HepG2 (cell line): ENCODE measurements at regions not wholly inside any gene's neighbourhood (a gene's known extent, or its start where the extent isn't known, plus 50 kb on each side); places are given as distances from the start of the nearest gene placed in this dataset.

ENCODE experiments used
- ATAC-seq: fragments of 200-7000 bp; cut with Tn5 transposase; 3 replicates; pipeline ENCODE4 v1.9.1; 2020; ENCODE audit warnings: mild to moderate bottlenecking, moderate library complexity
- BruUV-seq: library from RNA; stranded (reverse); fragments of 400-500 nt; replicated peaks from 2 replicates; lab custom pipeline; 2021; lab: Mats Ljungman, UMichigan
- CTCF ChIA-PET: fragments of 300-600 bp; formaldehyde crosslinking; extraction: SDS; loops from one replicate; lab custom pipeline; 2021; ENCODE audit warnings: low total read pairs, inconsistent platforms, low intra/inter-chr PET ratio; lab: Yijun Ruan, JAX
- POLR2A ChIA-PET: fragments of 350-600 bp; sonication (Branson Sonifier 250); formaldehyde crosslinking; loops from one replicate; lab custom pipeline; 2020; ENCODE audit warnings: antibody characterized with exemption, inconsistent platforms; lab: Yijun Ruan, JAX
- DNase-seq: peaks from one replicate; pipeline ENCODE4 v3.0.0-alpha.2; 2015; ENCODE audit warnings: low spot score
- FAIRE-seq: peaks from 3 replicates; lab custom pipeline; 2011; peaks lifted over from hg19 to GRCh38; lab: Jason Lieb, UNC
- H2AFZ ChIP-seq: one replicate; pipeline ENCODE4 v1.6.1; 2011; ENCODE audit warnings: low read length, inconsistent platforms
- H3K27ac ChIP-seq: fragments of 300-600 bp; 3 replicates; pipeline ENCODE4 v1.8.0; 2011; ENCODE audit warnings: mixed run types, mild to moderate bottlenecking, mixed read lengths, low read length, inconsistent platforms; ENCODE audit not compliant: insufficient read depth; ENCODE audit errors: extremely low read length
- H3K27me3 ChIP-seq, 2 experiments: fragments of 200-600 bp in 1 of 2; 2 replicates in 1 of 2; 3 replicates in 1 of 2; pipeline versions ENCODE4 v1.6.0 to v1.8.0; 2011; ENCODE audit warnings: low read length in 2 of 2, mild to moderate bottlenecking in 2 of 2, moderate library complexity in 2 of 2, inconsistent platforms in 1 of 2; ENCODE audit not compliant: insufficient read depth in 2 of 2, control insufficient read depth in 1 of 2
- H3K36me3 ChIP-seq, 2 experiments: fragments of 200-600 bp in 1 of 2; replicated peaks in 1 of 2; 2 replicates in 1 of 2; 3 replicates in 1 of 2; pipeline versions ENCODE4 v1.5.1 to v1.8.0; 2011; ENCODE audit warnings: low read length in 2 of 2, inconsistent platforms in 1 of 2; ENCODE audit not compliant: insufficient read depth in 2 of 2, control insufficient read depth in 1 of 2
- H3K4me1 ChIP-seq: 2 replicates; pipeline ENCODE4 v1.5.1; 2012; ENCODE audit warnings: low read length, inconsistent platforms; ENCODE audit not compliant: insufficient read depth
- H3K4me2 ChIP-seq: 2 replicates; pipeline ENCODE4 v1.6.0; 2011; ENCODE audit warnings: low read depth, low read length, inconsistent platforms
- H3K4me3 ChIP-seq, 3 experiments: fragments of 200-600 bp in 1 of 3; sonication (generic), shearing (Covaris generic) in 1 of 3; replicated peaks in 1 of 3; 2 replicates each; pipeline ENCODE4 v1.5.1; 2011 to 2016; ENCODE audit warnings: low read length in 3 of 3, inconsistent platforms in 2 of 3, low read depth in 2 of 3, mild to moderate bottlenecking in 2 of 3, control low read depth in 1 of 3, mixed read lengths in 1 of 3; ENCODE audit not compliant: insufficient read depth in 1 of 3
- H3K79me2 ChIP-seq: one replicate; pipeline ENCODE4 v1.6.1; 2011; ENCODE audit warnings: low read length, inconsistent platforms; ENCODE audit not compliant: insufficient read depth
- H3K9ac ChIP-seq: 2 replicates; pipeline ENCODE4 v1.6.0; 2011; ENCODE audit warnings: mild to moderate bottlenecking, low read depth, low read length, inconsistent platforms; ENCODE audit not compliant: insufficient read depth
- H3K9me3 ChIP-seq: 2 replicates; pipeline ENCODE4 v1.5.1; 2012; ENCODE audit warnings: mild to moderate bottlenecking, low read length
- H4K20me1 ChIP-seq: 2 replicates; pipeline ENCODE4 v1.6.0; 2011; ENCODE audit warnings: inconsistent platforms, mild to moderate bottlenecking, low read length, moderate library complexity; ENCODE audit not compliant: insufficient read depth
- ERF ChIP-seq: IDR thresholded peaks from 2 replicates; pipeline ENCODE4 v1.6.1; 2018; ENCODE audit warnings: missing biosample characterization, missing genetic modification reagents
- FOXJ3 ChIP-seq: sonication (generic); formaldehyde crosslinking; IDR thresholded peaks from 2 replicates; pipeline ENCODE4 v1.4.0; 2020; ENCODE audit warnings: missing genetic modification reagents, mild to moderate bottlenecking, borderline replicate concordance
- HNF4G ChIP-seq, 2 experiments: sonication (generic) in 1 of 2; formaldehyde crosslinking in 1 of 2; IDR thresholded peaks; 2 replicates each; pipeline versions ENCODE4 v1.4.0 to v1.6.1; 2011 to 2020; ENCODE audit warnings: borderline replicate concordance in 2 of 2, low read depth in 2 of 2, mild to moderate bottlenecking in 2 of 2, low read length in 1 of 2, missing genetic modification reagents in 1 of 2, moderate library complexity in 1 of 2
- KDM5B ChIP-seq: sonication (generic); formaldehyde crosslinking; IDR thresholded peaks from 2 replicates; pipeline ENCODE4 v1.4.0; 2020; ENCODE audit warnings: missing genetic modification reagents, mild to moderate bottlenecking, borderline replicate concordance
- KLF15 ChIP-seq: sonication (generic); formaldehyde crosslinking; IDR thresholded peaks from 2 replicates; pipeline ENCODE4 v1.8.1; 2023; ENCODE audit warnings: borderline replicate concordance, mild to moderate bottlenecking, inconsistent platforms, missing genetic modification reagents, mixed read lengths
- KMT2A ChIP-seq: sonication (generic); formaldehyde crosslinking; IDR thresholded peaks from 2 replicates; pipeline ENCODE4 v1.4.0; 2020; ENCODE audit warnings: missing genetic modification reagents
- MED13 ChIP-seq: sonication (generic); formaldehyde crosslinking; IDR thresholded peaks from 2 replicates; pipeline ENCODE4 v1.5.0; 2020; ENCODE audit warnings: missing genetic modification reagents
- MLLT10 ChIP-seq: sonication (generic); formaldehyde crosslinking; IDR thresholded peaks from 2 replicates; pipeline ENCODE4 v1.4.0; 2020; ENCODE audit warnings: missing genetic modification reagents
- NBN ChIP-seq: fragments of 450-650 bp; conservative IDR thresholded peaks from 2 replicates; pipeline ENCODE4 v1.6.1; 2017
- RAD21 ChIP-seq: fragments of 450-650 bp; formaldehyde crosslinking; IDR thresholded peaks from 2 replicates; pipeline ENCODE4 v1.5.0; 2020; ENCODE audit warnings: mild to moderate bottlenecking
- RXRA ChIP-seq: sonication (generic); formaldehyde crosslinking; IDR thresholded peaks from 2 replicates; pipeline ENCODE4 v1.5.1; 2020; ENCODE audit warnings: missing genetic modification reagents
- ZFP90 ChIP-seq: sonication (generic); formaldehyde crosslinking; IDR thresholded peaks from 2 replicates; pipeline ENCODE4 v1.8.0; 2022; ENCODE audit warnings: missing genetic modification reagents, mild to moderate bottlenecking, inconsistent platforms, borderline replicate concordance
- ZKSCAN5 ChIP-seq: sonication (generic); formaldehyde crosslinking; IDR thresholded peaks from 2 replicates; pipeline ENCODE4 v1.5.1; 2020; ENCODE audit warnings: mild to moderate bottlenecking, missing genetic modification reagents
- ZNF20 ChIP-seq: sonication (generic); formaldehyde crosslinking; IDR thresholded peaks from 2 replicates; pipeline ENCODE4 v1.4.0; 2020; ENCODE audit warnings: mild to moderate bottlenecking, moderate library complexity, missing genetic modification reagents
- ZNF329 ChIP-seq: sonication (generic); formaldehyde crosslinking; IDR thresholded peaks from 2 replicates; pipeline ENCODE4 v1.9.0; 2021; ENCODE audit warnings: low read depth, mild to moderate bottlenecking, missing genetic modification reagents
- ZNF605 ChIP-seq: sonication (generic); formaldehyde crosslinking; IDR thresholded peaks from 2 replicates; pipeline ENCODE4 v1.8.0; 2022; ENCODE audit warnings: mild to moderate bottlenecking, missing genetic modification reagents
- ZNF687 ChIP-seq: sonication (generic); formaldehyde crosslinking; IDR thresholded peaks from 2 replicates; pipeline ENCODE4 v1.5.1; 2020; ENCODE audit warnings: mild to moderate bottlenecking, missing genetic modification reagents, moderate library complexity
- ZSCAN21 ChIP-seq: sonication (generic); formaldehyde crosslinking; IDR thresholded peaks from 2 replicates; pipeline ENCODE4 v1.8.0; 2022; ENCODE audit warnings: mild to moderate bottlenecking, missing genetic modification reagents, moderate library complexity, borderline replicate concordance
- WGBS: methylation state at CpG from one replicate; pipeline ENCODE4 v1.1.6; 2017; ENCODE audit warnings: low lambda C conversion rate; 5-methylcytosine and 5-hydroxymethylcytosine counted together
- in situ Hi-C: cut with HindIII; loops from 2 replicates; pipeline ENCODE4 v1.10.0; 2017; ENCODE audit warnings: low pct_unique_long_range_greater_than_20kb; ENCODE audit not compliant: extremely low pct_ligation_motif_present
- intact Hi-C: fragments of 100-400 bp; cut with micrococcal nuclease; formaldehyde crosslinking; loops from one replicate; pipeline ENCODE4 v1.10.0; 2022; ENCODE audit not compliant: unreplicated experiment
- TF ChIP-seq, protein P1 (sequence below): sonication (generic); formaldehyde crosslinking; IDR thresholded peaks from 2 replicates; pipeline ENCODE4 v1.4.0; 2020; ENCODE audit warnings: mild to moderate bottlenecking, missing genetic modification reagents

- peaks cover 2 to 30% of the 10 kb centered on the region in 2 experiments; a peak in 3 of 5 replicates for H3K27me3 ChIP-seq
- H3K9me3 ChIP-seq, result no peaks in the 10 kb centered on the region
- no peak for DNase-seq
- no peak overlapping the region for H3K9ac ChIP-seq
- no peak overlapping the region for H3K27ac ChIP-seq
- TF ChIP-seq RXRA (CRISPR knock-in tag) (no peak), ZKSCAN5 (CRISPR knock-in tag) (no peak), NBN (no peak), ZNF687 (CRISPR knock-in tag) (no peak), KMT2A (CRISPR knock-in tag) (no peak), ZNF605 (CRISPR knock-in tag) (no peak), ZFP90 (CRISPR knock-in tag) (no peak), RAD21 (no peak), MLLT10 (no peak), HNF4G (IDR thresholded peaks at IDR 0.05; ENCODE audit: borderline replicate concordance, low read depth, low read length) (no peak), HNF4G (CRISPR knock-in tag; IDR thresholded peaks at IDR 0.05; ENCODE audit: borderline replicate concordance, low read depth) (no peak), MED13 (no peak), ZSCAN21 (CRISPR knock-in tag) (no peak), ZNF20 (CRISPR knock-in tag) (no peak), FOXJ3 (CRISPR knock-in tag) (no peak), KLF15 (CRISPR knock-in tag) (no peak), ZNF329 (CRISPR knock-in tag) (no peak), KDM5B (CRISPR knock-in tag) (no peak), ERF (CRISPR knock-in tag) (no peak)
- TF ChIP-seq, protein P1, sequence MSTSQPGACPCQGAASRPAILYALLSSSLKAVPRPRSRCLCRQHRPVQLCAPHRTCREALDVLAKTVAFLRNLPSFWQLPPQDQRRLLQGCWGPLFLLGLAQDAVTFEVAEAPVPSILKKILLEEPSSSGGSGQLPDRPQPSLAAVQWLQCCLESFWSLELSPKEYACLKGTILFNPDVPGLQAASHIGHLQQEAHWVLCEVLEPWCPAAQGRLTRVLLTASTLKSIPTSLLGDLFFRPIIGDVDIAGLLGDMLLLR, result no peak
- TF ChIP-seq, all 625 proteins: peak for 0
- FAIRE-seq, result no peak
- CTCF ChIA-PET, result no interaction called here
- POLR2A ChIA-PET, result no interaction called here
- WGBS, result 2% methylated on average over 5 of the region's 5 CpGs
- H2AFZ ChIP-seq, result no peak overlapping the region
- H3K4me2 ChIP-seq, result no peak overlapping the region
- no TSS peak for BruUV-seq
- intact Hi-C loops (no loop called here), in situ Hi-C loops (loop anchor here (10.0 to 25.0 kb wide), 2 partner anchors 536 to 1404 kb away; no protein-coding TSS in a partner anchor)
- no peaks in the 10 kb centered on the region for H4K20me1 ChIP-seq
- H3K36me3 ChIP-seq, result no peaks in the 10 kb centered on the region
- no peaks in the 10 kb centered on the region for H3K4me1 ChIP-seq
- H3K4me3 ChIP-seq, result no peak overlapping the region
- no peaks in the 10 kb centered on the region for H3K79me2 ChIP-seq
- ATAC-seq, result no peak
These were observed 318.3 kb upstream of the IRX4 start for GRCh38 chr5:2201011-2201410.
